Endothelial cell (in vitro differentiated cells): ENCODE measurements at regions not wholly inside any gene's neighbourhood (a gene's known extent, or its start where the extent isn't known, plus 50 kb on each side); places are given as distances from the start of the nearest gene placed in this dataset.
A peak's percentile ranks its signal among the peaks of the same experiment; 100 is the strongest.
"Not testable (repeated sequence)": the region's sequence is repeated elsewhere in the genome, so short reads cannot be mapped to it uniquely, and the experiment has no call there.

Experiments
- DNase-seq: peaks from one replicate; pipeline ENCODE4 v3.0.0; 2021; ENCODE audit warnings: low spot score
- H3K27ac Mint-ChIP-seq: one replicate; pipeline ENCODE4 v1.8.0; 2021; ENCODE audit warnings: mixed read lengths, inconsistent platforms; ENCODE audit not compliant: unreplicated experiment
- H3K27me3 Mint-ChIP-seq: one replicate; pipeline ENCODE4 v1.8.0; 2021; ENCODE audit warnings: mild to moderate bottlenecking, moderate library complexity, mixed read lengths, inconsistent platforms; ENCODE audit not compliant: unreplicated experiment
- H3K36me3 Mint-ChIP-seq: one replicate; pipeline ENCODE4 v1.8.0; 2021; ENCODE audit warnings: mild to moderate bottlenecking, low read depth, mixed read lengths, inconsistent platforms; ENCODE audit not compliant: unreplicated experiment
- H3K4me1 Mint-ChIP-seq: one replicate; pipeline ENCODE4 v1.8.0; 2021; ENCODE audit warnings: mild to moderate bottlenecking, mixed read lengths, inconsistent platforms; ENCODE audit not compliant: unreplicated experiment
- H3K4me3 Mint-ChIP-seq: one replicate; pipeline ENCODE4 v1.8.0; 2021; ENCODE audit warnings: mild to moderate bottlenecking, mixed read lengths, inconsistent platforms; ENCODE audit not compliant: unreplicated experiment
- H3K9me3 Mint-ChIP-seq: one replicate; pipeline ENCODE4 v1.8.0; 2021; ENCODE audit warnings: mixed read lengths, inconsistent platforms; ENCODE audit not compliant: unreplicated experiment
- CTCF ChIP-seq: fragments of 200-600 bp; sonication (generic); IDR thresholded peaks from one replicate; pipeline ENCODE4 v1.5.0; 2021; ENCODE audit warnings: antibody characterized with exemption; ENCODE audit not compliant: unreplicated experiment

DNA sequence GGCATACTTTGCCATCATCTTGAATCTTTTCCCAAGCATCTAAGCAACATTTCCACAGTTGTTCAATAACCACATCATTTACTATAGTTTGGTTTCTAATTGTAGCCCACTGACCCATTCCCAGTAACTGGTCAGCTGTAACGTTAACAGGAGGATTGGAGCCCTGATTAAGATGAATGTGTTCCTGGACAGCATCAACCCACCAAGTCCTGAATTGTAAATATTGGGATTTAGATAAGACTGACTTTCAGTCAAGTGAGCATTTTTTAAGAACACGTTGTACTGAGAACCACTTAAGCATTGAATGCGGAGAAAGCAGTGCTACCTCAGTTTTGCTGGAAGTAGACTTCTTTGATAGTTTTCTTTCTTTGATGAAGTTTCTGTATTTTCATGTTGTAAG lies 53.3 kb upstream of the ARL4D start:
- H3K36me3 Mint-ChIP-seq: peaks cover 30% of the 10 kb centered on the region
- H3K4me1 Mint-ChIP-seq: not testable (repeated sequence)

GRCh38 chr17:43344685-43345084 lies 54.1 kb upstream of the ARL4D start:
- no peak for TF ChIP-seq CTCF
- Mint-ChIP-seq H3K27me3 (peaks cover 3% of the 10 kb centered on the region), H3K4me1 (no peaks in the 10 kb centered on the region), H3K4me3 (no peak overlapping the region), H3K27ac (no peak overlapping the region), H3K36me3 (peaks cover 27% of the 10 kb centered on the region), H3K9me3 (peaks cover 21% of the 10 kb centered on the region)
- no peak for DNase-seq

More for the DNA sequence above, 53.3 kb upstream of the ARL4D start:
- DNase-seq, H3K27me3 Mint-ChIP-seq, H3K4me3 Mint-ChIP-seq, H3K27ac Mint-ChIP-seq: not testable (repeated sequence)
- H3K9me3 Mint-ChIP-seq: peaks cover 21% of the 10 kb centered on the region

DNA sequence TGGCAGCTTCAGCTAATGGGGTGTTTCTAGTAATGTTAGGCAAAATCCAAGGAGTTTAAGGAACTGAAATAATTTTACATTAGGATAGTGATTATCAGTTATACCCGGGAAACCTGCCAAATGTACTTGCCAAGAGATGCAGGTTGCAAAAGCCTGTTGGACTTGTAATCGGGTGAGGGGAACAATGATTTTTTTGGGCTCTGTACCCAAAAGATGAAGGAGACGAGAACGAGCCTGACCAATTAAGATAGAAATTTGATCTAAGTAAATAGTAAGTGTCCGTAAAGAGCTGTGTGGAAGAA lies 56.3 kb upstream of the ARL4D start:
- H3K27me3 Mint-ChIP-seq: no peaks in the 10 kb centered on the region
- no peak overlapping the region for H3K27ac Mint-ChIP-seq
- no peak for DNase-seq
- peaks cover 8% of the 10 kb centered on the region for H3K9me3 Mint-ChIP-seq
- no peaks in the 10 kb centered on the region for H3K4me1 Mint-ChIP-seq
- H3K36me3 Mint-ChIP-seq: peaks cover 8% of the 10 kb centered on the region
- TF ChIP-seq CTCF: no peak
- no peak overlapping the region for H3K4me3 Mint-ChIP-seq

DNA sequence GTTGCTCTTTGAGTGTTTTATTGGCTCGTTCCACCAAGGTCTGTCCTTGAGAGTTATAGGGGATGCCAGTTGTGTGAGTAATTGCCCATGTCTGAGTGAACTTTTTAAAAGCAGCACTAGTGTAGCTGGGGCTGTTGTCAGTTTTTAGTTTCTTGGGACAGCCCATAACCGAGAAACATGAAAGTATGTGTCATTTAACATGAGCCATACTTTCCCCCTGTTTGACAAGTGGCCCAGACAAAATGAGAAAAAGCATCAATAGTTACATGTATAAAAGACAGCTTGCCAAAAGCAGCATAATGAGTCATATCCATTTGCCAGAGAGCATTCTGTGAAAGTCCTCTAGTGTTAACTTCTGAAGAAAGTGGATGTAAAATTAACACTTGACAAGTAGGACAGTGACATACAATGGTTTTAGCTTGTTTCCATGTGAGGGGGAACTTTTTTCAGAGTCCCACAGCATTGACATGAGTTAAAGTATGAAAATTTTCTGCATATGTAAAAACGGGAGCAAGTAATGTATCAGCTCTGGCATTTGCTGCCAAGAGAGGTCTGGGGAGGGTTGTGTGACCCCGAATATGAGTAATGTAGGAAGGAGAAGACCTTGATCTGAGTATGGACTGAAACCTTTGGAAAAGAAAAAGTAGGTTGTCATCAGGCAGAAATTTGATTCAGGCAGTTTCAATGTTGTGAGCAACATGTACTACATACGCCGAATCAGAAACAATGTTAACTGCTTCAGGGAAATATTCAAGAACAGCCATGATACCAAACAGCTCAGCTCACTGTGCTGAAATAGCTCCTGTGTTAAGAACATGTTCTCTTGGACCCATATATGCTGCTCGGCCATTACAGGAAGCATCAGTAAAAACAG lies 56.8 kb upstream of the ARL4D start:
- TF ChIP-seq CTCF: no peak
- Mint-ChIP-seq H3K27ac (no peak overlapping the region), H3K9me3 (peaks cover 3% of the 10 kb centered on the region), H3K4me1 (no peaks in the 10 kb centered on the region), H3K36me3 (peaks cover 3% of the 10 kb centered on the region), H3K4me3 (no peak overlapping the region), H3K27me3 (no peaks in the 10 kb centered on the region)
- no peak for DNase-seq

GRCh38 chr17:43338886-43339516 lies 59.8 kb upstream of the ARL4D start:
- DNase-seq: peak; percentile 69
- peaks cover 2% of the 10 kb centered on the region for H3K27me3 Mint-ChIP-seq
- no peak overlapping the region for H3K27ac Mint-ChIP-seq
- H3K9me3 Mint-ChIP-seq: no peaks in the 10 kb centered on the region
- TF ChIP-seq CTCF: peak; percentile 58
- H3K4me1 Mint-ChIP-seq: no peaks in the 10 kb centered on the region
- H3K36me3 Mint-ChIP-seq: peaks cover 4% of the 10 kb centered on the region
- H3K4me3 Mint-ChIP-seq: no peak overlapping the region
